ENCODE measurements at regions not wholly inside any gene's neighbourhood (a gene's known extent, or its start where the extent isn't known, plus 50 kb on each side); places are given as distances from the start of the nearest gene placed in this dataset.
A peak's percentile ranks its signal among the peaks of the same experiment; 100 is the strongest.

GRCh38 chr5:133750356-133750755, 138.0 kb upstream of the FSTL4 start:
- no peak overlapping the region for H3K27ac ChIP-seq (ENCODE audit: low read depth, low read length)
- no peak for TF ChIP-seq CTCF (conservative IDR thresholded peaks at IDR 0.05)
- no peaks in the 10 kb centered on the region for H3K9me3 Mint-ChIP-seq
- peak; percentile 24 for DNase-seq
- no peak overlapping the region for H3K9ac ChIP-seq (ENCODE audit: extremely low read depth, low read length, poor library complexity, severe bottlenecking)
- 93 to 97% methylated on average over 7 to 9 of the region's 9 CpGs for WGBS, 2 experiments (ENCODE audit: insufficient coverage in 1 of 2, insufficient read length in 1 of 2)
- H3K4me1 ChIP-seq (ENCODE audit: control insufficient read depth, insufficient read depth, low read length), result peaks cover 4% of the 10 kb centered on the region
- no peaks in the 10 kb centered on the region for H3K36me3 ChIP-seq (ENCODE audit: control insufficient read depth, insufficient read depth, low read length)
- no peak overlapping the region for H3K4me3 ChIP-seq (ENCODE audit: low read length)
- H3K27me3 Mint-ChIP-seq (ENCODE audit: insufficient read depth), result peaks cover 8% of the 10 kb centered on the region
- no peaks in the 10 kb centered on the region for H3K9me3 ChIP-seq (ENCODE audit: control insufficient read depth, low read length)
- H3K27me3 ChIP-seq (ENCODE audit: control insufficient read depth, insufficient read depth, low read length, poor library complexity, severe bottlenecking), result no peaks in the 10 kb centered on the region
- H3K4me3 Mint-ChIP-seq, result no peak overlapping the region
- H3K27ac Mint-ChIP-seq, result no peak overlapping the region
- H3K4me1 Mint-ChIP-seq, result peaks cover 6% of the 10 kb centered on the region
- H3K36me3 Mint-ChIP-seq (ENCODE audit: low read depth), result no peaks in the 10 kb centered on the region

- Mint-ChIP-seq H3K4me3 (no peak overlapping the region), H3K4me1 (peaks cover 4% of the 10 kb centered on the region), H3K9me3 (no peaks in the 10 kb centered on the region), H3K36me3 (ENCODE audit: low read depth) (no peaks in the 10 kb centered on the region), H3K27me3 (ENCODE audit: insufficient read depth) (no peaks in the 10 kb centered on the region), H3K27ac (no peak overlapping the region)
- Histone ChIP-seq H3K36me3 (ENCODE audit: control insufficient read depth, insufficient read depth, low read length) (no peaks in the 10 kb centered on the region), H3K27me3 (ENCODE audit: control insufficient read depth, insufficient read depth, low read length, poor library complexity, severe bottlenecking) (no peaks in the 10 kb centered on the region), H3K27ac (ENCODE audit: low read depth, low read length) (no peak overlapping the region), H3K9ac (ENCODE audit: extremely low read depth, low read length, poor library complexity, severe bottlenecking) (no peak overlapping the region), H3K4me3 (ENCODE audit: low read length) (no peak overlapping the region), H3K9me3 (ENCODE audit: control insufficient read depth, low read length) (no peaks in the 10 kb centered on the region), H3K4me1 (ENCODE audit: control insufficient read depth, insufficient read depth, low read length) (peaks cover 4% of the 10 kb centered on the region)
- no peak for TF ChIP-seq CTCF (conservative IDR thresholded peaks at IDR 0.05)
- 85 to 94% methylated on average over 1 to 3 of the region's 3 CpGs for WGBS, 2 experiments (ENCODE audit: insufficient coverage in 1 of 2, insufficient read length in 1 of 2)
- DNase-seq, result peak; percentile 27
Measured at GRCh38 chr5:133749331-133749985, 137.1 kb upstream of the FSTL4 start.

GRCh38 chr5:133746834-133747233, 134.5 kb upstream of the FSTL4 start:
- H3K27me3 Mint-ChIP-seq (ENCODE audit: insufficient read depth), result no peaks in the 10 kb centered on the region

More at GRCh38 chr5:133746834-133747233, 134.5 kb upstream of the FSTL4 start:
- Mint-ChIP-seq H3K4me3 (no peak overlapping the region), H3K4me1 (peaks cover 4% of the 10 kb centered on the region), H3K36me3 (ENCODE audit: low read depth) (no peaks in the 10 kb centered on the region), H3K9me3 (no peaks in the 10 kb centered on the region), H3K27ac (no peak overlapping the region)
- H3K4me1 ChIP-seq (ENCODE audit: control insufficient read depth, insufficient read depth, low read length), result peaks cover 4% of the 10 kb centered on the region
- no peak overlapping the region for H3K4me3 ChIP-seq (ENCODE audit: low read length)
- H3K9ac ChIP-seq (ENCODE audit: extremely low read depth, low read length, poor library complexity, severe bottlenecking), result no peak overlapping the region
- H3K27me3 ChIP-seq (ENCODE audit: control insufficient read depth, insufficient read depth, low read length, poor library complexity, severe bottlenecking), result no peaks in the 10 kb centered on the region
- 83 to 100% methylated on average over 2 to 4 of the region's 4 CpGs for WGBS, 2 experiments (ENCODE audit: insufficient coverage in 1 of 2, insufficient read length in 1 of 2)
- no peaks in the 10 kb centered on the region for H3K9me3 ChIP-seq (ENCODE audit: control insufficient read depth, low read length)
- TF ChIP-seq CTCF (conservative IDR thresholded peaks at IDR 0.05), result peak; percentile 67
- H3K36me3 ChIP-seq (ENCODE audit: control insufficient read depth, insufficient read depth, low read length), result no peaks in the 10 kb centered on the region
- peak; percentile 75 for DNase-seq
- H3K27ac ChIP-seq (ENCODE audit: low read depth, low read length), result no peak overlapping the region

All from endodermal cell (in vitro differentiated cells).